ENCODE measurements at regions not wholly inside any gene's neighbourhood (a gene's known extent, or its start where the extent isn't known, plus 50 kb on each side); places are given as distances from the start of the nearest gene placed in this dataset.
"Not testable (repeated sequence)": the region's sequence is repeated elsewhere in the genome, so short reads cannot be mapped to it uniquely, and the experiment has no call there.

- H3K27ac ChIP-seq (ENCODE audit: low read depth in 1 of 3, low read length in 2 of 3): no peak overlapping the region
- no peaks in the 10 kb centered on the region for H3K4me1 ChIP-seq (ENCODE audit: control insufficient read depth in 3 of 3, insufficient read depth in 2 of 3, low read depth in 1 of 3, low read length in 2 of 3)
- no peaks in the 10 kb centered on the region for H3K36me3 ChIP-seq (ENCODE audit: control insufficient read depth in 3 of 3, insufficient read depth in 2 of 3, low read depth in 1 of 3, low read length in 3 of 3)
- H3K27me3 ChIP-seq (ENCODE audit: control insufficient read depth in 3 of 3, insufficient read depth in 3 of 3, low read length in 3 of 3): peaks cover 0 to 6% (median 0%) of the 10 kb centered on the region in 3 donors
- H3K9me3 ChIP-seq (ENCODE audit: control insufficient read depth in 2 of 2, insufficient read depth in 1 of 2, low read depth in 1 of 2, low read length in 1 of 2): no peaks in the 10 kb centered on the region
- DNase-seq: no peak
- no peak for FAIRE-seq
- WGBS, 3 donors: 56 to 74% (median 61%) methylated on average over 2 of the region's 2 CpGs
- no peak overlapping the region for H3K4me3 ChIP-seq (ENCODE audit: low read depth in 1 of 3, low read length in 3 of 3)
Measured at GRCh38 chr5:116731432-116731831, 156.8 kb upstream of the SEMA6A start.

DNA sequence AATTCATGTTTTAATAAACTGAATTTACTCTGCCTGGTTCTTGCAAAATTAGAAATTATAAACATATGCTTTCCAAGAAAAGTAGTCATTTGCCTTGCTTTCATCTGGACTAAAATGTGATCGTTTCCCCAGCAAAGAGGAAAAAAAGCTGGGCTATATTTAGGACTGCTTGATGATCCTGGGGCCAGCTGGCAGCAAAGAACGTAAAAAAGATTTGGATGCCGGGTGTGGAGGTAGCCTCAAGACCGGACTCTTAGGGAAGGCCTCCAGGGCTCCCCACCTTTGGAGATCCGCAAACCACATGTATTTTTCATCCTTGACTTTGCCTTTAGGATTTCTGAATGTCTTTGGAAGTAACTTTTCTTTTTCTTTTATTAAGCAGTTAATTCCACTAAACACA is 156.1 kb upstream of the SEMA6A start:
- WGBS, 3 donors: 69 to 83% (median 81%) methylated on average over 5 of the region's 5 CpGs
- FAIRE-seq (no peak), DNase-seq (no peak)
- no peaks in the 10 kb centered on the region for H3K36me3 ChIP-seq (ENCODE audit: control insufficient read depth in 3 of 3, insufficient read depth in 2 of 3, low read depth in 1 of 3, low read length in 3 of 3)
- no peaks in the 10 kb centered on the region for H3K4me1 ChIP-seq (ENCODE audit: control insufficient read depth in 3 of 3, insufficient read depth in 2 of 3, low read depth in 1 of 3, low read length in 2 of 3)
- no peak overlapping the region for H3K27ac ChIP-seq (ENCODE audit: low read depth in 1 of 3, low read length in 2 of 3)
- H3K27me3 ChIP-seq (ENCODE audit: control insufficient read depth in 3 of 3, insufficient read depth in 3 of 3, low read length in 3 of 3): peaks cover 0 to 8% (median 0%) of the 10 kb centered on the region in 3 donors
- no peaks in the 10 kb centered on the region for H3K9me3 ChIP-seq (ENCODE audit: control insufficient read depth in 2 of 2, insufficient read depth in 1 of 2, low read depth in 1 of 2, low read length in 1 of 2)
- H3K4me3 ChIP-seq (ENCODE audit: low read depth in 1 of 3, low read length in 3 of 3): no peak overlapping the region

DNA sequence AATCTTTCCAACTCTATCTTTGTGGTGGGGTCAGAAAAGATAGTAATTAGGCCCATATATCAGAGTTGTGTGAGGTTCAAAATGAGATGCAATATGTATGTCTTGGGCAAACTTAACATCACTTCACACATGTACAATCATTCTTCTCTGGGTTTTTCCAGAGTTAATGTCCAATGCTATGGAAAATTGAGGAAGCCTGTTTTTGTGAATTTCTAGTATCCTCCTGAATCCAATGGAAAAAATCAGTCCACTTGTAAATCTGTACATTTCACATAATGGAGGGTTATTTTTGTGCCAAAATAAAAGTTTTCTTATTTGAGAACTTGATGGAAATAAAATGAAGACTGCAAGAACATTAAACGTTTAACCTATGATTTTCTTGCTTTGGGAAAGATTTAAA is 155.6 kb upstream of the SEMA6A start:
- Histone ChIP-seq H3K9me3 (ENCODE audit: control insufficient read depth in 2 of 2, insufficient read depth in 1 of 2, low read depth in 1 of 2, low read length in 1 of 2) (no peaks in the 10 kb centered on the region), H3K27me3 (ENCODE audit: control insufficient read depth in 3 of 3, insufficient read depth in 3 of 3, low read length in 3 of 3) (peaks cover 0 to 11% (median 0%) of the 10 kb centered on the region in 3 donors), H3K27ac (ENCODE audit: low read depth in 1 of 3, low read length in 2 of 3) (no peak overlapping the region), H3K36me3 (ENCODE audit: control insufficient read depth in 3 of 3, insufficient read depth in 2 of 3, low read depth in 1 of 3, low read length in 3 of 3) (no peaks in the 10 kb centered on the region), H3K4me3 (ENCODE audit: low read depth in 1 of 3, low read length in 3 of 3) (no peak overlapping the region), H3K4me1 (ENCODE audit: control insufficient read depth in 3 of 3, insufficient read depth in 2 of 3, low read depth in 1 of 3, low read length in 2 of 3) (no peaks in the 10 kb centered on the region)
- no peak for DNase-seq
- no peak for FAIRE-seq
- 64 to 81% (median 75%) methylated on average over 1 of the region's 1 CpG for whole genome bisulfite sequencing, 3 donors

- no peak for FAIRE-seq
- 93 to 98% (median 94%) methylated on average over 2 of the region's 2 CpGs for WGBS, 3 donors
- H3K27me3 ChIP-seq (ENCODE audit: control insufficient read depth in 3 of 3, insufficient read depth in 3 of 3, low read length in 3 of 3): peaks cover 0 to 11% (median 0%) of the 10 kb centered on the region in 3 donors
Measured at GRCh38 chr5:116727248-116727647, 152.6 kb upstream of the SEMA6A start.

DNA sequence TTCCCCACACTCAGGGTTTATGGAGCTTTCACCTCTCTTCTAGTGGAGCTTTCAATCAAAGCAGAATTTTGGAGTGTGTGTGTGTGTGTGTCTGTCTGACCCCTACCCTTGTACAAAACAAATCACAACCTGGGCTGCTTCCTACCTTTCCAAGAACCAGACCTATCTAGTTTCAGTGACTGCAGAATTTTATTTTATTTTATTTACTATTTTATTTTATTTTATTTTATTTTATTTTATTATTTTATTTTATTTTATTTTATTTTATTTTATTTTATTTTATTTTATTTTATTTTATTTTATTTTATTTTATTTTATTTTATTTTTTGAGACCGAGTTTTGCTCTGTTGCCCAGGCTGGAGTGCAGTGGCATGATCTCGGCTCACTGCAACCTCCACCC is 151.6 kb upstream of the SEMA6A start:
- WGBS, 3 donors: 97% methylated on average over 2 of the region's 2 CpGs
- not testable (repeated sequence) for FAIRE-seq; DNase-seq; H3K9me3 ChIP-seq (ENCODE audit: control insufficient read depth in 2 of 2, insufficient read depth in 1 of 2, low read depth in 1 of 2, low read length in 1 of 2); H3K36me3 ChIP-seq (ENCODE audit: control insufficient read depth in 3 of 3, insufficient read depth in 2 of 3, low read depth in 1 of 3, low read length in 3 of 3); H3K4me3 ChIP-seq (ENCODE audit: low read depth in 1 of 3, low read length in 3 of 3); H3K4me1 ChIP-seq (ENCODE audit: control insufficient read depth in 3 of 3, insufficient read depth in 2 of 3, low read depth in 1 of 3, low read length in 2 of 3); H3K27ac ChIP-seq (ENCODE audit: low read depth in 1 of 3, low read length in 2 of 3)
- H3K27me3 ChIP-seq (ENCODE audit: control insufficient read depth in 3 of 3, insufficient read depth in 3 of 3, low read length in 3 of 3): peaks cover 0 to 11% (median 0%) of the 10 kb centered on the region in 3 donors

More at GRCh38 chr5:116727248-116727647, 152.6 kb upstream of the SEMA6A start:
- Histone ChIP-seq H3K4me1 (ENCODE audit: control insufficient read depth in 3 of 3, insufficient read depth in 2 of 3, low read depth in 1 of 3, low read length in 2 of 3) (no peaks in the 10 kb centered on the region), H3K9me3 (ENCODE audit: control insufficient read depth in 2 of 2, insufficient read depth in 1 of 2, low read depth in 1 of 2, low read length in 1 of 2) (no peaks in the 10 kb centered on the region), H3K27ac (ENCODE audit: low read depth in 1 of 3, low read length in 2 of 3) (no peak overlapping the region), H3K36me3 (ENCODE audit: control insufficient read depth in 3 of 3, insufficient read depth in 2 of 3, low read depth in 1 of 3, low read length in 3 of 3) (no peaks in the 10 kb centered on the region), H3K4me3 (ENCODE audit: low read depth in 1 of 3, low read length in 3 of 3) (no peak overlapping the region)
- DNase-seq: no peak

DNA sequence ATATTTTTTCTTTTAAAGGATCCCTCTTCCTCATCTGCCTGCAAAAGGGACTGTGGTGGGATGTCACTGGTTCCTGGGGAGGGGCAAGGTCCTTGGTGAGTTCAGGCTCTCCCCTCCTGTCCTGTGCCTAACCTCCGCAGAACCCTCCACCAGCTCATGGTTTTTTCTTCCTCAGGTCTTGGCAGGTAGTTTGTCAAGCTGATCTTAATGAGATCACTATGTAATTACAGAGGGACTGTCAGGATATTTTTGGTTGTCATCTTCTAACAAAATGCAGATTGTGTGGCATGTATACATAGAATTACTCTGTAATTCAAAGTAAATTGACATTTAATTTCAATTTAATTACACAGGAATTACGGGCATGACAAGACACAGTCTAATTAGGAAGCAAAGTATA is 150.3 kb upstream of the SEMA6A start:
- Histone ChIP-seq H3K4me3 (ENCODE audit: low read depth in 1 of 3, low read length in 3 of 3) (no peak overlapping the region), H3K36me3 (ENCODE audit: control insufficient read depth in 3 of 3, insufficient read depth in 2 of 3, low read depth in 1 of 3, low read length in 3 of 3) (no peaks in the 10 kb centered on the region), H3K4me1 (ENCODE audit: control insufficient read depth in 3 of 3, insufficient read depth in 2 of 3, low read depth in 1 of 3, low read length in 2 of 3) (no peaks in the 10 kb centered on the region), H3K9me3 (ENCODE audit: control insufficient read depth in 2 of 2, insufficient read depth in 1 of 2, low read depth in 1 of 2, low read length in 1 of 2) (no peaks in the 10 kb centered on the region), H3K27ac (ENCODE audit: low read depth in 1 of 3, low read length in 2 of 3) (no peak overlapping the region), H3K27me3 (ENCODE audit: control insufficient read depth in 3 of 3, insufficient read depth in 3 of 3, low read length in 3 of 3) (peaks cover 0 to 11% (median 0%) of the 10 kb centered on the region in 3 donors)
- FAIRE-seq (no peak), DNase-seq (no peak)
- WGBS, 3 donors: 89 to 94% (median 90%) methylated on average over 2 of the region's 2 CpGs

- DNase-seq (no peak), FAIRE-seq (no peak)
- Histone ChIP-seq H3K27ac (ENCODE audit: low read depth in 1 of 3, low read length in 2 of 3) (no peak overlapping the region), H3K36me3 (ENCODE audit: control insufficient read depth in 3 of 3, insufficient read depth in 2 of 3, low read depth in 1 of 3, low read length in 3 of 3) (no peaks in the 10 kb centered on the region), H3K9me3 (ENCODE audit: control insufficient read depth in 2 of 2, insufficient read depth in 1 of 2, low read depth in 1 of 2, low read length in 1 of 2) (no peaks in the 10 kb centered on the region), H3K4me1 (ENCODE audit: control insufficient read depth in 3 of 3, insufficient read depth in 2 of 3, low read depth in 1 of 3, low read length in 2 of 3) (no peaks in the 10 kb centered on the region), H3K4me3 (ENCODE audit: low read depth in 1 of 3, low read length in 3 of 3) (no peak overlapping the region), H3K27me3 (ENCODE audit: control insufficient read depth in 3 of 3, insufficient read depth in 3 of 3, low read length in 3 of 3) (peaks cover 0 to 4% (median 0%) of the 10 kb centered on the region in 3 donors)
- 81 to 91% (median 89%) methylated on average over 5 of the region's 5 CpGs for WGBS, 3 donors
Measured at GRCh38 chr5:116722651-116723050, 148.0 kb upstream of the SEMA6A start.

DNA sequence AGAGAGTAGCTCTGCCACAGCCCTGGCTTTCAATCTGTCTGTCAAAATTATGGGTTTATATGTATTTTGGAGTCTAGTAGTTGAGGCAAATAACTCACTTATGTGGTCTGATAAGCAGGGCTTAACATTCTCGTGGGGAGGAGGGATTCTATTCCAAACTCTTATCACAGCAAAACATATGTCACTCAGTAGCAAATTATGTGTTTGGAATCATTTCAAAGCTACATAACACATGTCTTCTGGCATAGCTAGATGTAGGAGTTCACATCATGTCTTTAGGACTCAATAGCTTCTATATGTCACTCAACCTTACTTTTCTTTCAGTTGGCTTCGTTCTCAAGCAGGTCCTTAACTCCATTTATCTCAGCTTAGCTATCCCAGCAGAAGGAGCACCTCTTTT is 144.5 kb upstream of the SEMA6A start:
- 40 to 70% (median 62%) methylated on average over 2 of the region's 2 CpGs for WGBS, 3 donors
- FAIRE-seq: no peak
- Histone ChIP-seq H3K27me3 (ENCODE audit: control insufficient read depth in 3 of 3, insufficient read depth in 3 of 3, low read length in 3 of 3) (no peaks in the 10 kb centered on the region), H3K36me3 (ENCODE audit: control insufficient read depth in 3 of 3, insufficient read depth in 2 of 3, low read depth in 1 of 3, low read length in 3 of 3) (no peaks in the 10 kb centered on the region), H3K27ac (ENCODE audit: low read depth in 1 of 3, low read length in 2 of 3) (no peak overlapping the region), H3K4me3 (ENCODE audit: low read depth in 1 of 3, low read length in 3 of 3) (no peak overlapping the region), H3K4me1 (ENCODE audit: control insufficient read depth in 3 of 3, insufficient read depth in 2 of 3, low read depth in 1 of 3, low read length in 2 of 3) (no peaks in the 10 kb centered on the region), H3K9me3 (ENCODE audit: control insufficient read depth in 2 of 2, insufficient read depth in 1 of 2, low read depth in 1 of 2, low read length in 1 of 2) (no peaks in the 10 kb centered on the region)
- no peak for DNase-seq

- Histone ChIP-seq H3K27ac (ENCODE audit: low read depth in 1 of 3, low read length in 2 of 3) (no peak overlapping the region), H3K4me3 (ENCODE audit: low read depth in 1 of 3, low read length in 3 of 3) (no peak overlapping the region), H3K9me3 (ENCODE audit: control insufficient read depth in 2 of 2, insufficient read depth in 1 of 2, low read depth in 1 of 2, low read length in 1 of 2) (no peaks in the 10 kb centered on the region), H3K36me3 (ENCODE audit: control insufficient read depth in 3 of 3, insufficient read depth in 2 of 3, low read depth in 1 of 3, low read length in 3 of 3) (no peaks in the 10 kb centered on the region), H3K27me3 (ENCODE audit: control insufficient read depth in 3 of 3, insufficient read depth in 3 of 3, low read length in 3 of 3) (no peaks in the 10 kb centered on the region), H3K4me1 (ENCODE audit: control insufficient read depth in 3 of 3, insufficient read depth in 2 of 3, low read depth in 1 of 3, low read length in 2 of 3) (no peaks in the 10 kb centered on the region)
- no peak for FAIRE-seq
- DNase-seq: no peak
Measured at GRCh38 chr5:116718317-116718716, 143.7 kb upstream of the SEMA6A start.
